HAP-1 (cell line): ENCODE measurements at regions not wholly inside any gene's neighbourhood (a gene's known extent, or its start where the extent isn't known, plus 50 kb on each side); places are given as distances from the start of the nearest gene placed in this dataset.

Experiments used
- DNase-seq, 2 experiments: peaks; one replicate each; pipeline ENCODE4 v3.0.0-alpha.2; 2016 to 2020; ENCODE audit warnings: low spot score in 2 of 2
- H3K27me3 ChIP-seq: fragments of 250-450 bp; sonication (Bioruptor Pico); 2 replicates; pipeline ENCODE4 v1.5.1; 2020; ENCODE audit warnings: low read depth, mild to moderate bottlenecking, moderate library complexity
- H3K36me3 ChIP-seq: fragments of 250-450 bp; sonication (Bioruptor Pico); replicated peaks from 2 replicates; pipeline ENCODE4 v1.5.1; 2020; ENCODE audit warnings: mild to moderate bottlenecking
- H3K4me1 ChIP-seq: fragments of 250-450 bp; sonication (Bioruptor Pico); 2 replicates; pipeline ENCODE4 v1.5.1; 2020; ENCODE audit warnings: mild to moderate bottlenecking
- H3K4me3 ChIP-seq: fragments of 250-450 bp; sonication (Bioruptor Pico); 2 replicates; pipeline ENCODE4 v1.5.1; 2020; ENCODE audit warnings: mild to moderate bottlenecking, moderate library complexity
- H3K9me3 ChIP-seq: fragments of 250-450 bp; sonication (Bioruptor Pico); 2 replicates; pipeline ENCODE4 v1.5.1; 2020; ENCODE audit warnings: mild to moderate bottlenecking, moderate library complexity
- in situ Hi-C: fragments of 300-500 bp; cut with MboI; formaldehyde crosslinking; loops from 3 replicates; pipeline ENCODE4 v1.14.3; 2020; ENCODE audit warnings: low sequenced_read_pairs, inconsistent platforms, mixed read lengths

GRCh38 chr2:60064687-60065389 is 488.6 kb downstream of the BCL11A start:
- Histone ChIP-seq H3K9me3 (no peaks in the 10 kb centered on the region), H3K4me1 (no peaks in the 10 kb centered on the region), H3K36me3 (no peaks in the 10 kb centered on the region), H3K4me3 (no peak overlapping the region), H3K27me3 (no peaks in the 10 kb centered on the region)
- in situ Hi-C loops: no loop called here
- DNase-seq: no peak

- Histone ChIP-seq H3K36me3 (no peaks in the 10 kb centered on the region), H3K4me3 (no peak overlapping the region), H3K9me3 (no peaks in the 10 kb centered on the region), H3K27me3 (no peaks in the 10 kb centered on the region), H3K4me1 (no peaks in the 10 kb centered on the region)
- in situ Hi-C loops: no loop called here
- no peak for DNase-seq
Measured at GRCh38 chr2:60058781-60059180, 494.7 kb downstream of the BCL11A start.

GRCh38 chr2:60054571-60055340 is 498.7 kb downstream of the BCL11A start:
- Histone ChIP-seq H3K27me3 (no peaks in the 10 kb centered on the region), H3K36me3 (no peaks in the 10 kb centered on the region), H3K4me1 (no peaks in the 10 kb centered on the region), H3K4me3 (no peak overlapping the region), H3K9me3 (no peaks in the 10 kb centered on the region)
- in situ Hi-C loops: no loop called here
- no peak for DNase-seq

GRCh38 chr2:60053791-60054190 is 499.7 kb downstream of the BCL11A start:
- Histone ChIP-seq H3K9me3 (no peaks in the 10 kb centered on the region), H3K36me3 (no peaks in the 10 kb centered on the region), H3K4me1 (no peaks in the 10 kb centered on the region), H3K4me3 (no peak overlapping the region), H3K27me3 (no peaks in the 10 kb centered on the region)
- no peak for DNase-seq
- in situ Hi-C loops: no loop called here

GRCh38 chr2:60052601-60053000 is 500.9 kb downstream of the BCL11A start:
- DNase-seq: no peak
- Histone ChIP-seq H3K4me3 (no peak overlapping the region), H3K4me1 (no peaks in the 10 kb centered on the region), H3K9me3 (no peaks in the 10 kb centered on the region), H3K36me3 (no peaks in the 10 kb centered on the region), H3K27me3 (no peaks in the 10 kb centered on the region)
- in situ Hi-C loops: no loop called here

- DNase-seq: no peak
- Histone ChIP-seq H3K27me3 (no peaks in the 10 kb centered on the region), H3K4me1 (no peaks in the 10 kb centered on the region), H3K9me3 (no peaks in the 10 kb centered on the region), H3K4me3 (no peak overlapping the region), H3K36me3 (no peaks in the 10 kb centered on the region)
- in situ Hi-C loops: no loop called here
Measured at GRCh38 chr2:60051991-60052390, 501.5 kb downstream of the BCL11A start.

GRCh38 chr2:60047944-60048525 is 505.4 kb downstream of the BCL11A start:
- no peak for DNase-seq
- H3K4me1 ChIP-seq: no peaks in the 10 kb centered on the region
- no peak overlapping the region for H3K4me3 ChIP-seq
- H3K27me3 ChIP-seq: no peaks in the 10 kb centered on the region
- no peaks in the 10 kb centered on the region for H3K36me3 ChIP-seq
- in situ Hi-C loops: no loop called here
- no peaks in the 10 kb centered on the region for H3K9me3 ChIP-seq

GRCh38 chr2:60047347-60047746 is 506.1 kb downstream of the BCL11A start:
- Histone ChIP-seq H3K9me3 (no peaks in the 10 kb centered on the region), H3K27me3 (no peaks in the 10 kb centered on the region), H3K4me1 (no peaks in the 10 kb centered on the region), H3K4me3 (no peak overlapping the region), H3K36me3 (no peaks in the 10 kb centered on the region)
- no peak for DNase-seq
- in situ Hi-C loops: no loop called here

- no peaks in the 10 kb centered on the region for H3K4me1 ChIP-seq
- no peaks in the 10 kb centered on the region for H3K27me3 ChIP-seq
- H3K9me3 ChIP-seq: no peaks in the 10 kb centered on the region
- DNase-seq: no peak
- in situ Hi-C loops: no loop called here
- no peak overlapping the region for H3K4me3 ChIP-seq
- no peaks in the 10 kb centered on the region for H3K36me3 ChIP-seq
Measured at GRCh38 chr2:60046529-60046928, 506.9 kb downstream of the BCL11A start.

- DNase-seq: no peak
- Histone ChIP-seq H3K9me3 (no peaks in the 10 kb centered on the region), H3K4me1 (no peaks in the 10 kb centered on the region), H3K27me3 (no peaks in the 10 kb centered on the region), H3K4me3 (no peak overlapping the region), H3K36me3 (no peaks in the 10 kb centered on the region)
- in situ Hi-C loops: no loop called here
Measured at GRCh38 chr2:60045456-60045855, 508.0 kb downstream of the BCL11A start.

GRCh38 chr2:60044484-60044883 is 509.0 kb downstream of the BCL11A start:
- Histone ChIP-seq H3K27me3 (no peaks in the 10 kb centered on the region), H3K4me1 (no peaks in the 10 kb centered on the region), H3K9me3 (no peaks in the 10 kb centered on the region), H3K4me3 (no peak overlapping the region), H3K36me3 (no peaks in the 10 kb centered on the region)
- in situ Hi-C loops: no loop called here
- DNase-seq: no peak

GRCh38 chr2:60042023-60042422 is 511.4 kb downstream of the BCL11A start:
- in situ Hi-C loops: no loop called here
- Histone ChIP-seq H3K36me3 (no peaks in the 10 kb centered on the region), H3K27me3 (no peaks in the 10 kb centered on the region), H3K4me3 (no peak overlapping the region), H3K4me1 (no peaks in the 10 kb centered on the region), H3K9me3 (no peaks in the 10 kb centered on the region)
- no peak for DNase-seq

GRCh38 chr2:60033325-60033724 is 520.1 kb downstream of the BCL11A start:
- H3K4me3 ChIP-seq: no peak overlapping the region
- H3K4me1 ChIP-seq: no peaks in the 10 kb centered on the region
- in situ Hi-C loops: no loop called here
- no peaks in the 10 kb centered on the region for H3K27me3 ChIP-seq
- no peaks in the 10 kb centered on the region for H3K9me3 ChIP-seq
- no peaks in the 10 kb centered on the region for H3K36me3 ChIP-seq
- DNase-seq: no peak

- Histone ChIP-seq H3K36me3 (no peaks in the 10 kb centered on the region), H3K4me1 (no peaks in the 10 kb centered on the region), H3K27me3 (no peaks in the 10 kb centered on the region), H3K9me3 (no peaks in the 10 kb centered on the region), H3K4me3 (no peak overlapping the region)
- no peak for DNase-seq
- in situ Hi-C loops: no loop called here
Measured at GRCh38 chr2:60029566-60029883, 523.9 kb downstream of the BCL11A start.
